GM18861 (cell line): ENCODE measurements at regions not wholly inside any gene's neighbourhood (a gene's known extent, or its start where the extent isn't known, plus 50 kb on each side); places are given as distances from the start of the nearest gene placed in this dataset.

ENCODE experiments used
- ATAC-seq: cut with Tn5 transposase; IDR thresholded peaks from one replicate; pipeline ENCODE4 v1.9.1; 2021; ENCODE audit not compliant: unreplicated experiment

GRCh38 chr21:38959692-38960061, 153.9 kb downstream of the ETS2 start:
- no peak for ATAC-seq

- ATAC-seq, result no peak
These were observed 153.4 kb downstream of the ETS2 start for GRCh38 chr21:38958940-38959691.

- ATAC-seq, result no peak
These were observed 152.6 kb downstream of the ETS2 start for GRCh38 chr21:38958323-38958705.

DNA sequence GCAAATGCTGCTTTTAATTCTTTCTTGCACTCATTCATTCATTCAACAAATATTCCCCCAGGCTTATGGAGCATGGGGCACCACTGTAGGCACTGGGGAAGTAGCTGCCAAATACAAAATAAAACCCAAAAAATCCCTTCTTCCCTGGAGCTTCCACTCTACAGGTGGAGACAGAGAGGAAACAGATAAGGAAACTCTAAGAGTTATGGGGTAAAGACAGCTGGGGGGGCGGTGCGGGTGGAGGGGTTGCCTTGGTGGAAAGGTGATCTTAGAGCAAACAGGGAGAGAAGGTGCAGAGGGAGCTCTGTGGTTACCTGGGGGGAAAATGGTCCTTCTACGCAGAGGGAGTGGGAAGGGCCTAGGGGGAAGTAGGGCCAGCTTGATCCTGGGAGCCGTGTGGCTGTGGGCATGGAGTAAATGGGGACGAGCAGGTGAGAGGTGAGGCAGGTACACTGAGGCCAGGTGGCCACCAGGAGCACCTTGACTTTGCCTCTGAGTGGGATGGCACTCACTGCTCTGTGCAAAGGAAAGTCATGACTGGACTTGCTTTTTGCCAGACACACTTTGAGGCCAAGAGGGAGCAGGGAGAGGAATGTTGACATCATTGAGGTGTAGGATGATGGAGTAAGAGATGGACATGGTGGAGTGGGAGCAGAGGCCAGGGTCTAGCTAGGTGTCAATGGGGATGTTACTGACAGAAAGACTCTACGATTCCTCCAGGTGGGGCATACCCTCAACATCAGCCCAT, 152.0 kb downstream of the ETS2 start:
- ATAC-seq, result no peak

- ATAC-seq, result no peak
These were observed 151.3 kb downstream of the ETS2 start for GRCh38 chr21:38956856-38957571.

DNA sequence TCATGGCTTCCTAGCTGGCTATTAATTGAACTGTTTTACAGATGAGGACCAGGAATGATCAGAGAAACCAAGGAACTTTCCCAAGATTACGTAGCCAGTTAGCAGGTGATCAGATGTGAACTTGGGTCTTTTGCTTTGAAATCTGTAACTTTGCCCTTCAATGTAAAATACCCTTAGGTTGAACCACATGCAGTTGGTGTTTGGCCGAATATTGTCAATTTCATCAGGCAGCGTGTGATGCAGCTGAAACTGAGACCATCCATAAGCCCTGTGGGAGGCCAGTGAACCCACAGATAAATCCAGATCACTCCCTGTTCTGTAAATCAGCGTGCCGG, 150.8 kb downstream of the ETS2 start:
- no peak for ATAC-seq

- no peak for ATAC-seq
These were observed 150.3 kb downstream of the ETS2 start for GRCh38 chr21:38956007-38956406.

- no peak for ATAC-seq
These were observed 149.8 kb downstream of the ETS2 start for GRCh38 chr21:38955495-38955894.

- no peak for ATAC-seq
These were observed 148.9 kb downstream of the ETS2 start for GRCh38 chr21:38954588-38955004.

DNA sequence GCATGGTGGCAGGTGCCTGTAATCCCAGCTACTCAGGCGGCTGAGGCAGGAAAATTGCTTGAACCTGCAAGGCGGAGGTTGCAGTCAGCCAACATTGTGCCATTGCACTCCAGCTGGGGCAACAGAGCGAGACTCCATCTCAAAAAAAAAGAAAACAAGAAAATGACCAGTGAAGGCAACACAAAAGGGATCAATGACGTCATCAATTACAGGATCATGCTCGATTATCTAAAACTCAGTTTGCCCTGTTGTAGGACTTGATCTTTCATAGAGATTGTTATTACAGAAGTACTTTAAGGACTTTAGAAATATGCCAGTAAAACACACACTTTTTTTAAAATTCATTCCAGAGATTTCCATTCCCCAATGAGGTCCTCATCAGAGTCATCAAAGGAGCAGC, 147.8 kb downstream of the ETS2 start:
- no peak for ATAC-seq

DNA sequence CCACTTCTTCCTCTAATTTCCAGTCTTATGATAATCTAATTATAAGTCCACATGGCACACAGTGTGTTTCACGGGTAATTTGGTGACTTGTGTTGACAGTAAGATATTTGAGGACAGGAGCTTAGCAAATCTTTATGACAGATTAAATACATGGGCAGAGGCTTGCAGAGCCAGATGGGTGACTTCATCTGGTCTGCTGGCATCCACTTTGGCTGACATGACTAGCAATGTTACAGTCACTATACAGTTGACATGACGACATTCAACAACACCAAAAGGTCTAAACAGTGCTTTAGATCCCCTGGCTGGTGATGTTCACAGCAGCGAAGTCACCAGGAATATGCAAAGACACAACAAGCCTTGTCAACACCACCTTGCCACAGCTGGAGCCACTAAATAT, 147.2 kb downstream of the ETS2 start:
- no peak for ATAC-seq

GRCh38 chr21:38951095-38951730, 145.5 kb downstream of the ETS2 start:
- ATAC-seq, result no peak

- ATAC-seq, result no peak
These were observed 144.8 kb downstream of the ETS2 start for GRCh38 chr21:38950435-38951094.

GRCh38 chr21:38949070-38949380, 143.3 kb downstream of the ETS2 start:
- no peak for ATAC-seq

- no peak for ATAC-seq
These were observed 142.8 kb downstream of the ETS2 start for GRCh38 chr21:38948377-38949069.

DNA sequence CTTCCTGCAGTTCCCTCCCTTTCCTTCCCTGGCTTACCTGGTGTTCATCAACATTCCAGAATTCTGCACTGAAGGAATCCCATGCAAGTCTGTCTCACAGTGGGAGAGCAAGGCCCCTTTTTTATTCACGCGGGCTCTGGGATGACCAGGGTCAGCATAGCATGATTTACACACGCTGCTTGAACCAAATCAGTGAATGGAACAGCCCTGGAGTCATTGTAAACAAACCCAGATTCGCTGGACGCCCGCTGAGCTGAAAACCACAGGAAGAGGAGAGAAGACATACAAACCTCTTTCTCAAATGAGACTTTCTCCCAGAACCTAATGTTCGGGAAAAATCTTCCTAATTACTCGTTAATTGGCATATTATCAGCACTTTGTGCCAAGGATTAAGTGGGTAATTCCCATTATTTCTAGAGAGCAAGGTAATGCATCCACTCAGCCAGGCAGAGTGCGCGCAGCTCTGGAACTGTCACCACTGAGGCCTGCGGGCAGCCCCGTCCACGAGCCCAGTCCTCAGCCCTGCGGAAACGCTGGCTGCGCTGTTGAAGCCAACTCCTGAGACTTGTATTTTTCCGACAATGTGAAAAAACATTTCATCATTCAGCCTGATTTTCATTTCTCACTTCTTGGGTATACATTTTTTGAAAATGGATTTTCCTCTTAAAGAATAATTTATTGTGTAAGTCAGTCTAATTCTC, 140.0 kb downstream of the ETS2 start:
- no peak for ATAC-seq

DNA sequence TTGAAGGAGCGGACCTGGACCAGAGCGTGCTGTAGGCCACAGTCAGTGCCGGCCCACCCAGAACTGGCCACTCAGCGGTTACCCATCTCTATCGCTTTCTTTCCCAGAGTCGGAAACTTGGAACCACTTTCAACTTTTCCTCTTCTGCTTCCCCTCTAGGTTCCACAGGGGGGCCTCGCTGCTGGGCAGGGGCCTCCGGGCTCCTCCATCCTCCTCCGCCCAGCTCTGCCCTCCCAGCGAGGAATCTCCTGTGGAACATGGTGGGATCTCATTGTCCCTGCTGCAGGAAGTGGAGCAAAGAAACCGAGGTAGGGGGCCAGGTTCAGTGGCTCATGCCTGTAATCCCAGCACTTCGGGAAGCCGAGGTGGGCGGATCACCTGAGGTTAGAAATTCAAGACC, 139.2 kb downstream of the ETS2 start:
- ATAC-seq, result no peak

GRCh38 chr21:38944402-38944801, 138.7 kb downstream of the ETS2 start:
- no peak for ATAC-seq

GRCh38 chr21:38942748-38943211, 137.1 kb downstream of the ETS2 start:
- no peak for ATAC-seq

GRCh38 chr21:38938769-38939168, 133.0 kb downstream of the ETS2 start:
- no peak for ATAC-seq
